ENCODE measurements at regions not wholly inside any gene's neighbourhood (a gene's known extent, or its start where the extent isn't known, plus 50 kb on each side); places are given as distances from the start of the nearest gene placed in this dataset.
A peak's percentile ranks its signal among the peaks of the same experiment; 100 is the strongest.

- TF ChIP-seq CTCF (IDR thresholded peaks at IDR 0.05; ENCODE audit: low read length, missing control alignments): no peak
- DNase-seq (ENCODE audit: low read depth): no peak
- H3K4me3 ChIP-seq (replicated peaks; ENCODE audit: low read depth, low read length): no peak overlapping the region
These were observed 84.9 kb upstream of the EEF1E1 start for GRCh38 chr6:8187209-8187608.

DNA sequence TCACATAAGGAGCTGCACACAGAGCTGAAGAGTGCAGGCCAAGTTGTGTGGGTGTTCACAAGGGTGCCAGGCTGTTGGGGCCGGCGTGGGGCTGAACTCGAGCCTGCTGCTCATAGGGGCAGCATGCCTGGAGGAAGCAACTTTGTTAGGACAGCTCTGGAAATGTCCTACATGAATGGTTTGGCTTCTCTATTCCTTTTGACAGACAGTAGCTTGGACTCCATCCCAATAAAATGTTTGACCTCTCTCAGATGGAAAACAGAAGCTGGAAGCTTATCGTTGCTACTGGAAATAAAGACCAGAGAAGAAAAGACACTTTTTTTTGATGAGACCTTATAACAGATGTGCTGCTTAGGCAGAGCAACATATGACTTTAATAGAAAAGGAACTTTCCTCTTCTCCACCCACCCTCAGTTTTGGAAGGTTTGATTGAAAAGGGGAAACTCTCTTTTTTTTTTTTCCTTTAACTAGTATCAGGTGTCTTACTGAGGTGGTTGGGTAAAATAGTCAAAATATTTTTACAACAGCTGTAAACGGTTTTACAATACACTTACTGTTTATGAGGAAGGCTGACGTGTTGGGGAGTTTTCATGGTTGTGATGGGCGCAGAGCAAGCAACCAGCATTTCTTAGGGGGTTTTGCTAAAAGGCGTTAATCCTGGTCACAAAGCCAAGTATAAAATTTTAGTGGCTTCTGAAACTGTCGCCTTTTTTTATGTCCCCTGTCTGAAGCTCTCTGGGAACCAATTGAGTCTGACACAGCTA, 80.7 kb upstream of the EEF1E1 start:
- no peak overlapping the region for H3K4me3 ChIP-seq (replicated peaks; ENCODE audit: low read depth, low read length)
- TF ChIP-seq CTCF (IDR thresholded peaks at IDR 0.05; ENCODE audit: low read length, missing control alignments): no peak
- peak; percentile 18 for DNase-seq (ENCODE audit: low read depth)

GRCh38 chr6:8181951-8182845, 79.8 kb upstream of the EEF1E1 start:
- no peak overlapping the region for H3K4me3 ChIP-seq (replicated peaks; ENCODE audit: low read depth, low read length)
- TF ChIP-seq CTCF (IDR thresholded peaks at IDR 0.05; ENCODE audit: low read length, missing control alignments): no peak
- DNase-seq (ENCODE audit: low read depth): peak; percentile 36

DNA sequence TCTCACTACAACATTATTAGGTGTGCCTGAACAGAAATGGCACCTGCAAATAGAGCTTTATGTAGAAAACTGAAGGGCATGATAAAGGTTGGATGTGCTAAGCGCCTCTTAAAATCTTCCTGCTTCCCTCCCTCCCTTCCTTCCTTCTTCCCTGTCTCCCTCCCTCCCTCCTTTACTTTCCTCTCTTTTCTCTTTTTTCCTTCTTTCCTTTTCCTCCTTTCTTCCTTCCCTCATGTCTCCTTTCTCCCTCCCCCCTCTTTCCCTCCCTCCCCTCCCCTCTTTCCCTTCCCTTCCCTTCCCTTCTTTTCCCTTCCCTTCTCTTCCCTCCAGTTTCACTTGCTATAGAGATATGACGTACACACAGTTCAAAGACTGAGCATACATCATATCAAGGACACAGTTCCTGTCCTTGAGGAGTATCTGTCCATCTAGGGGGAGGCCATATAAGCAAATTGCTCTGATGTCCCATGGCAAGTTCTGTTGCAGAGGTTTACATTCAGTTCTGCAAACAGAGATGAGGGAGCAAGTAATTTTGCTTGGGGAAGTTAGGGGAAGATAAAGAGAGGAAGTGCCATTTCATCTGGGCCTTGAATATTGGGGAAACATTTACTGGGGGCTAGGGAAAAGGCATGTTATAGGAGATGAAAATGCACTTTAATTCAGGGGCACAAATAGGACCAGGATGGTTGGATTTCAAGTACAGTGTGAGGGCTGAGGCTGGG, 79.0 kb upstream of the EEF1E1 start:
- DNase-seq (ENCODE audit: low read depth): no peak
- no peak overlapping the region for H3K4me3 ChIP-seq (replicated peaks; ENCODE audit: low read depth, low read length)
- TF ChIP-seq CTCF (IDR thresholded peaks at IDR 0.05; ENCODE audit: low read length, missing control alignments): no peak

- H3K4me3 ChIP-seq (replicated peaks; ENCODE audit: low read depth, low read length): no peak overlapping the region
- TF ChIP-seq CTCF (IDR thresholded peaks at IDR 0.05; ENCODE audit: low read length, missing control alignments): no peak
- peak; percentile 64 for DNase-seq (ENCODE audit: low read depth)
These were observed 78.2 kb upstream of the EEF1E1 start for GRCh38 chr6:8180327-8181159.

DNA sequence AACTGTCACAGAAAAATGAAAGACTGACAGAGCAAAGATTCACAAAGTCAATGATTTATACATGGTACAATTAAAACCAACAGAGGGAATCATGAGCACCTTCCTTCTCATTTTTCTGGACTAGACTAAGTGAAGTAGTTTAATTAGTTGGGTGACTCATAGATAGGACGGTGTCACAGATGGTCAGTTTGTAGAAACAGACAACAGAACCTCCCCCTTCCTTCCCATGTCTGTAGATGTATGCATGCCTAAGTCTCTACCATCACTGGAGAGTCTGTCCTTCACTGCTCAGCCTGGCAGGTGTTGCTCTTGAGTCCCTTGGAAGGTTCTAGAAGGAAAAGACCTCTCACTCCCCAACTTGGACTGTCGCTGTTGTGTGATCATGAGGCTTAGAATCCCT, 75.4 kb upstream of the EEF1E1 start:
- DNase-seq (ENCODE audit: low read depth): no peak
- TF ChIP-seq CTCF (IDR thresholded peaks at IDR 0.05; ENCODE audit: low read length, missing control alignments): no peak
- H3K4me3 ChIP-seq (replicated peaks; ENCODE audit: low read depth, low read length): no peak overlapping the region

Data from fibroblast of pulmonary artery (primary cell).